UCSD-AML1 (cell line): ENCODE measurements at regions not wholly inside any gene's neighbourhood (a gene's known extent, or its start where the extent isn't known, plus 50 kb on each side); places are given as distances from the start of the nearest gene placed in this dataset.

Experiments used
- DNase-seq: peaks from one replicate; lab custom pipeline; 2025; ENCODE audit not compliant: unreplicated experiment; lab: John Stamatoyannopoulos, UW

DNA sequence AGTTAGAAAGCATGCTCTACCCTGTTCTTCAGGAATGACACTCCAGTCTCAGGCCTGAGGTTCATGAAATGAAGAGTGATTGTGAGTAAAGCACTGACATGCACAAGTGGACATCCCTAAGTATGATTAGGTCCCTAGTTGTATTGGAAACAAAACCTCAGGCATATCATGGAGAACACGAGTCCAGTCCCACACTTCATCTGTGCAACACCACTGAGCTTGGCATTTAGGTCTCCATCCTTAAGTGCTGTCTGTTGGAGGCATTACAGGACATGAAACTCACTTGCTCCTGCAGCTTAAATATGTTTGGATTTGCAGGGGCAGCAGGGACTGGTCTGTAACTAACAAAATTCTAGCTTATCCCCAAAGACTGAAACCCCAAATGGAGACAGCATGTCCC is 250.3 kb upstream of the KLHL29 start:
- DNase-seq: no peak

DNA sequence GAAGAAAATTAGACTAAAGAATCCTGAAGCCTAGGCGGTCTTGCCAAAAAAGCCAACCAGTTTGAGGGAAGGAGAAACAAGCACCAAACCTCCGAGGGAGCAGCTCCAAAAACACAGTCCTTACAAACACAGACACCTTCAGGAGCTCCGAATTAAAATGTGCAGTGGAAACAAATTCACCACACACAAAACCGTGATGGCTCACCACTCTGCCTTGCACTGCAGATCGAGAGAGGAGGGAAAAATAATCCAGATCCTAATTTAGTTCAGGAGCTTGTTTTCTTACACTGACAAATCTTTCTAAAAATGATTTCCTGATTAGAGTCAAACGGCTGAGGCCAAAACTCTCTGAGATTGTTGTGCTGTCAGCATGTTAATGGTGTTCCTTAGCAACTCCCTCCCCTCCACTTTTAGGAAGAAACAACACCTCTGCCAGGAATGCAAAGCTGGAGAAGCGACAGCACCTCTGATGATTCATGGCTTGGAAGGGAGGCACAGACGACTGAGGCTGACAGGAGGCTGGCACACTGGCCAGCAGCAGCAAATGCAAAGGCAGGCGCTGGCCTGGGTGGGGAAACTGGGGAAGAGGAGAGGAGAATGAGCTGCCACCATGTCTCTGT is 249.4 kb upstream of the KLHL29 start:
- DNase-seq: no peak

DNA sequence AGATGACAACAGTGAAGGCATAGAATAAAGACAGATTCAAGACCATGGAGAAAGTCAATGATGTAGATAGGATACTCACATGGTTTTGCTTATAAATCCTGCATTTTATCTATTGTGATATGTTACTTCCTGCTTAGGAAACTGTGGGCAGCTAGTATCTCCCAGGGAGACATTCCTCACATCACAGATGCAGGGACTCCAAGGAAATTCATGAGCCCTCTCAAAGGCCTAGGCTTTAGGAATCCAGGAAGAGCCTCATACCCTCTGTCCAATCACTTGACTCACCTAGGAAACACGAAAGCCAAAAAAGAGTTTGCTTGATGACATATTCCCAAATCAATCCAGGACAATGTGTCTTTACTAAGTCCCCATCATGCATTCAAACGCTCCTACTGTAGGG is 247.8 kb upstream of the KLHL29 start:
- DNase-seq: no peak

DNA sequence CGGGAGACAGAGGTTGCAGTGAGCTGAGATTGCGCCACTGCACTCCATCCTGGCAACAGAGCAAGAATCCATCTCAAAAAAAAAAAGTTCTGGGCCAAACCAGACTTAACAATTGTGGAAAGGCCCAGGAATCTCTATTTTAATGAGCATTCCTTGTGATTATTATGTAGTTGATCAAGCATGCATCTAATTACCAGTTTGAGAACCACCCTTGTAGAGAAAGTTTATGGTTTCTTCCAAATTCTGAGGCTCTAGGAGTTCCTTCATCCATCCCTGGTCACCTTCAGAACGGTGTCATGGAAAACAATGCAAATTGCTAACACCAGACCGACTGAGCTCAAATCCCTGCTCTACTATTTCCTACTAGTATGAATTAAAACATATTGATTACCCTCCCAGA is 246.3 kb upstream of the KLHL29 start:
- DNase-seq: no peak

DNA sequence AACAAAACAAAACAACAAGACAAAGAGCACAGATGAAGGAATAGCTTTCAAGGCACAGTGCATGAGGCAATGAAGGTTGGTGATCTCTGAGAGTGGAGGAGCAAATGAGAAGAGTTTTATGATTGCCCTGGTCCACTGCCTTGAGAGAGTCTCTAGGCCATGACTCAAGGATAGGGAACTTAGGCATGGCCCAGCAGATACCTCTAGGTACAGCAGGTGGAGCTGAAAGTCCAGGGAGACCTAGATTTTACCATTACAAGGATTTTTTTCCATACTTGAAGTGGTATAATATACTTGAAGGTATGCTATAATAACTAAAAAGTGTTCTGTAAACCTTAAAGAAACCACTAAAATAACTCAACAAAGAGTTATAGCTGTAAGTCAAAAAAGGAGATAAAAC is 239.5 kb upstream of the KLHL29 start:
- DNase-seq: no peak

DNA sequence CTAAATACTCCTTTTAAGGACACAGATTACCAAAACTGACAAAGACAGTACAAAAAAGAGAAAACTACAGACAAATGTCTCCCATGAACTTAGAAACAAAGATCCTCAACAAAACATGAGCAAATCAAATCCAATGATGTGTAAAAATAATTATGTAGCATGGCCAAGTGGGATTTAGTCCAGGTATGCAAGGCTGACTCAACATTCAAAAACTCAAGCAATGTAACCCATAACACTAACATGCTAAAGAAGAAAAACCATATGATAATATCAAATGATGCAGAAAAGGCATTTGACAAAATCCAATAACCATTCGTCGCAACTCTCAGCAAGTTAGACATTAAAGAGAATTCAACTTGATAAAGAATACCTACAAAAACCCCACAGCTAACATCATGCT is 239.0 kb upstream of the KLHL29 start:
- DNase-seq: no peak

DNA sequence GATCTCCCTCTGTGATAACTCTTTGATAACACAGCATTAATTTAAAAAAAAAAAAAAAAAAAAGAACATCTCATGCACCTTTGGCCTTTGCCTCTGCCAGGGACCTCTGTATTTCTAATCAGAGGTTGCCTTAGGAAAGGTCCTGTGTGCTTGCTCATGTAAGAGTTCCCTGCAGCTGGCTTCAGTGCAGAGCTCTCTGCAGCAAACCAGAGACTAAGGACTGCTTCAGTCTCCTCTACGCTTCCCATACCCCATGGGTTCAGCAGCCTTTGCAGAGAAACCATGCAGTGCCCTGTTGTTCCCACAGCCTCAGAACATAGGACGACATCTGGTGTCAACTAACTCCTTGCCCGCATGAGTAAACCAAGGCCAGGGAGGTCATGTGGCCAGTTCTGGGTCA is 236.6 kb upstream of the KLHL29 start:
- DNase-seq: no peak

DNA sequence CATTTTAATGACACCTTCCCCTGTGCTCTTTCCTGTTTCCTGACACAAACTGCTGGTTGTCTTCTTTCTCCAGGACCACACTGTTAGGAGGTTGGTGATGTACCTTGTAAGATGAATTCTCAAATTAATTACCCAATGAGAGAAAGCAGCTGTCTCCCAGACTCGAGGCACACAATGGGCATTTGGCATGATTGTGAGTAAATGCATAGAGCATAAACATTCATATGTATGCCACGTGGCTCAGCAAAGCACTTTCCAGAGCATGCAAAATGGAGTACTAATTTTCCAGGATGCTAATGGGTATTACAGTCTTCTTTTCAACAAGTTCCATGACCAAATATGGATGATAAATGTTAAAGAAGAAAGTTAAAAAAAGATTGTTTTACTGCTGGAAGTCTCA is 235.2 kb upstream of the KLHL29 start:
- DNase-seq: no peak

DNA sequence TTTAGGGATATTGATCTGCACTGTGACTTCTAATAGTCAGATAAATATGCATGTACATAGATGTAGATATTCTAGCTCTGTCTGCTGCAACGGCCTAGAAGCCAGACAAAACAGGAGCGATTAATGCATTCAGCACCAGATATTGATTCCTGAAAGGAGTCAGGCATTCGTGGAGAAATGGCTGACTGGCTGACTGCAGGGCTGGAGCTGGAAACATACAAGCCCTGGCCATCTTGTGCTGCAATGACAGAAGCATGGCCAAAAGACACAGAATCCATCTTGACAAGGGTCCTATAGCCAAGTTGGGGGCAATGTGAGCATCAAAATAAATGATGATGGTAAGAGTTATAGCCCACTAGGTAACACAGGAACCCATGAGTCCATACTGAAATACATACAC is 231.5 kb upstream of the KLHL29 start:
- DNase-seq: no peak

DNA sequence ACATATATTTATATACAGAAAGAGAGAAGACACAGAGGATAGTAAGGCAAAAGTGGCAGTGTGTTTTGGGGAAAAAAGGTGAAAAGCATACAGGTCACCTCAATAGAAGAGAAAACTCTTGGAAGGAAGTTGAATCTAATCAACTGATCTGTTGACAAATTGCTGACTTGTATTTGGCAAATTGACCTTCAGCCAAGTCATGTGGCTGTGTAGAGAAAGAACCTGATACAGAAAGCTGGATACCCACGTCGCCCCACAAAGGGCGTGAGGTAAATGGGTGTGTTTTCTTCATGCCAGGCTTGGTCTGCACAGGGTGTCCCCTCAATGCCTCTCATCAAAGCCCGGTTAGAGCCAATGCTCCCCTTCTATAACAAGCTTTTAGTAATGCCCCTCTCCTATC is 230.0 kb upstream of the KLHL29 start:
- no peak for DNase-seq

DNA sequence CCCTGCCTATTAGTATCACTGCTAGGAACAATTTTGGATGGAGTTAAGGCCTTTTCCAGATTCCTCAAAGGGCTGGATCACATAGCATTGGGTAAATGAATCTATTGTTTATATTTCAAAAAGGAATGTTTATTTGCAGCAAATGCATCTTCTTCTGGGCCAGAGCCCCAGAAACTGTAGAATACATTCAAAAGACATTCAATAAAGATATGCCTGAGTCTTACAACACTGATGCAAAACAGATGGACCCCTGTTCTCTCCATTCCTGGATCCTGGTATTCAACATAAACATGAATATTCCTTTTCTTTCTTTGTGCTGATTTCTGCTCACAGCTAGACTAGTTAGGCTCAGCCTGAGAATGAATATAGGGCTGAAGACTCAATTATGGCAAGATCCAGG is 227.2 kb upstream of the KLHL29 start:
- DNase-seq: no peak

DNA sequence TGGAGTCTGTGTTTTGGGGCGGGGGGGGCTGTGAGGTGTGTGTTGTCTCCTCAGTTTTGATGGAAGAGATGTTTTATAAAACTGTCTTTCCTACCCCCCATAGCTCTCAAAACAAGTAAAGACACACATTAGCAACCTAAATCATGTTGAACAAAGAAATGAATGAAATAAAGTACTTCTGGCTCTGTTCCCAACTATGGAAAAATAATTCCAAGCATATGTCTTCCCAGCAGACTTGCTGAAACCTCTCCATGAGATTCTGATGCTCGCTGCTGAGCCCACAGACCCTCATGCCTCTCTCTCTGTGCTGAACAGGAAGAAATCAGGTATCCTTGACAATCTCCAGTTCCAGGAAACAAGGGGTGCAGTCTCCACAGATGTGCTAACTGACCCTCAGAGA is 226.7 kb upstream of the KLHL29 start:
- no peak for DNase-seq

DNA sequence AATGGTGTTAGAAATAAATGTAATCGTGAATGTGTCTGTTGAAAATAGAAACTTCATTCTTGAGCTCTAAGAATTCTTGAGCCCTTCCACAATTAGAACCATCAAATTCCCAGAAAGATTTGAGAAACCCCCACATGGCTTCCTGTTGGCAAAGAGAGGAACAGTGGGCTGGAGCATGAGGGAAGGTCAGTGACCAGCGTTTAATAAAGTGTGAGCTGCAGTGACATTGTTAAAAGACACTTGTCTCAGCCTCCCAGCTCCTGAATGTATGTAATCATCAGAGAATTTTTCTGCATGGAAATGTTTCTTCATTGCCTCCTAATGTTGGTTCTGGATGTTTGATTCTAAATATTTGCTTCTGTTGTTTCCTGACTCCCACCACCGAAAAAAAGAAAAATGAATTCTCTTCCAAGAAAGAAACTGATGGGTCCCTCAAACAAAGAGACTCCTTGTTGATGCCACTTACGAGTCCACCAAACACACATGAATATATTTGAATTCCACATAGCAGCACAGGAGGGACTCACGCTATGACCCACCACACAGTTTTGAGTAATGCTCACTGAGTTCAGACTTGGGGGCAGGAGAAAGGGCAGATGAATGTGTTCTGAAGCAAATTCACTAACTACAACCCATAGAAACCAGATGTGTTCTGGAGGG is 225.1 kb upstream of the KLHL29 start:
- no peak for DNase-seq

DNA sequence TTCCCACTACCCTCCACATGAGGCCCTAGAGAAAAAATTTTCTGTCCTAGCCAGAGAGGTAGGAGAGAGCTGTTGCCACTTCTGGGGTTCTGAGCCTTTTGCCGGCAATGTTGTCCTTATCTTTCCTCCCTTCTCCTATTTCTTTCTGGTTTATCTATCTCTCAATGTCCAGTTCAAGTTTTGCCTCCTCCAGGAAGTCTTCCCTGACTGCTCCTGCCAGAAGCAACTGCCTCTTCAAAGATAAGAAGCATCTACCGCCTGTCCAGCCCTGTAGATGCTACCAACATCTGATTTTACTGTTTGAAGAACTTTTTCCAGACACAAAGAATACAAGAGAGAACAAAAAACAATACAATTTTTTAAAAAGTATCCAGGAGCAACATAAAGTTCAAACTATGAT is 220.8 kb upstream of the KLHL29 start:
- no peak for DNase-seq

DNA sequence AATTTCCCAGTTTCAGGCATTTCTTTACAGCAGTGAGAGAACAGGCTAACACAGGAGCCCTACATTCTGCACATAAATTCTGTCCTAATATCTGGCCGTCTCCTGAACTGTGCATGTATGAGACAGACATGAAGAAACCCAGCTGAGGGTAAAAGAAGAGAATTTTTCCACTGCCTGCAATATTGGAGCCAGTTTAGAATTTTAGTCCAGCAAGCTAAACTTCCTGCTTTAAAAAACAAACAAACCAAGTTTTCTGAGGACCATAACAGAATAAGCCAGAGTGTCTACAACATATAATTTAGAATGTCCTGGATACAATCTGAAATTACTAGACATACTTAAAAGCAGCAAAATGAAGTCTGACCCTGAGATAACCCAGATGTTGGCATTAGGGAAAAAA is 215.1 kb upstream of the KLHL29 start:
- no peak for DNase-seq

DNA sequence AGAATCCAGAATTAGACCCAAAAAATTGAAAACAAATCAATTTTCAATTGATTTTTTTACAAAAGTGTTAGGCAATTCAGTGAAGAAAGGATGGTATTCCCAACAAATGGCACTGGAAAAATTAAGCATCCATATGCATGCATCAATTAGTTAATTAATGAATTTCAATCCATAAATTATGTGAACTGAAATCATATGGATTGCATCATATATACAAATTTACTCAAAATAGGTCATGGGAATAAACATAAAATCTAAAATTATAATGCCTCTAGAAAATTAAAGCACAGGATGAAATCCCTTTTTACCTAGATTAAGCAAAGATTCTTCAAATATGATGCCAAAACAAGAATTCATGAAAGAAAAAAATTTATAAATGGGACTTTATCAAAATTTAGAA is 213.9 kb upstream of the KLHL29 start:
- no peak for DNase-seq

DNA sequence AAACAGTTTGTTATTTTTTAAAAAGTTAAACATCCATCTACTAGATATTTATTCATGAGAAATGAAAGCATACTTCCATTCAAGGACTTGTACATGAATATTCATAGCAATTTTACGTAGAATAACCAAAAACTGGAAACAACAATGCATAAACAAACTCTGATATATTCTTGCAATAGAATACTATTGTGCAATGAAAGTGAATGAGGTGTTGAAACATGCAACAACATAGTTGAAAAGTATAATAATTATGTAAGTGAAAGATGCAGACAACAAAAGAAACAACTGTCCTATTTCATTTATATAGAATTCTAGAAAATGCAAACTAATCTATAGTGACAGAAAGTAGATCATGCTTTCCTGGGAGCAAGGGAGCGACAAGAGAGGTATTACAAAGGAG is 206.6 kb upstream of the KLHL29 start:
- DNase-seq: no peak

DNA sequence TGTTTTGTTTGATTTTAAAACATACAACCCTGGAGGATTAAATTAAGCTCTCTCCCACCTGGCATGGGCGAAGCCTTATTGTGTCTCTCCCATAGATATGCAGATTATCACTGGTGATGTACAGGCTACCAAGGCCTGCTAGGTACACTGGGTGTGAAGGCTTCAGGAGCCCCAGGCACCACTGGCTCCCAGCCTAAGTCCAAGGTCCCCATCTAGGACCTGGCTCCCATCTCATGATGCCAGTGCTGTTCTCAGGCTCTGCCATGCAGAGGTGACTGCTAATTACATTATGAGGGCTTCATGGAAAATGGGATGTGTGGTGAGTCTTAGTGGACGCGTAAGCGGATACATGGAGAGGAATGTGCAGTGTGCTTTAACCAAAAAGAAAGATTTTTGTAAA is 201.2 kb upstream of the KLHL29 start:
- DNase-seq: no peak

DNA sequence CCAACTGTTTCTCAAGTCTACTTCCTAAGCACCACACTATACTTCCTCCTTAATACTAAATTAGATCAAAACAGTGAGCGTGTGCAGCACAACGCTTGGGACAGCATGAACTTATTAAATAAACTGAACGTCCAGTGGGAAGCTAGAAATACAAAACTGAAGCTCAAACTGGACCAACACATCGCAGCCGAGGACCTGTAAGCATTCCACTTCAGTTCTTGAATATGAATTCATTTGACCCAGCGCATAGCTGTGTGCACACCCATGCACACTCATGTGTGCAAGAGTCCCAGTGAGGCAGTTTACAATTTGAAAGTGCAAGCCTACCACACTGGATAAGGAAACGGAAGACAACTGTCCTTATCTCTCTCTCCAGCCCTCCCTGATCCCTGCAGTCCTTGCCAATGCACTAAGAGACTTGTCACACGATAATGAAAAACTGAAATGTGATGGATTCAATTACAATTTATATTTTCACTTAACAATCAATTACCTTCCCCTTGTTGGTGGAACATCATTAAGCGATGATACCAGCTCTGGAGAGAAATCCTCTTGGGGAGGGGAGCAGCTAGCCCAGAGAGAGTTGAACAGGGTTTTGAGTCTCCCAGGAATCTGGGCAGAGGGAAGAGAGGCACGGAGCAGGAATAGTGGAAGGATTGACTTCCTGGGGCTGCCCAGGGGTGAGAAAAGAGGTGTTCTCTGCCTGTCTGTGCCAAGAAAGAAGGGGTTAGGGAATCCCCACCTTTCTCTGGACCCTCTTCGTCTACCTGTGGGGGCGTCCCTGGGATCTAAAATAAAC is 186.5 kb upstream of the KLHL29 start:
- peak; percentile 13 for DNase-seq

DNA sequence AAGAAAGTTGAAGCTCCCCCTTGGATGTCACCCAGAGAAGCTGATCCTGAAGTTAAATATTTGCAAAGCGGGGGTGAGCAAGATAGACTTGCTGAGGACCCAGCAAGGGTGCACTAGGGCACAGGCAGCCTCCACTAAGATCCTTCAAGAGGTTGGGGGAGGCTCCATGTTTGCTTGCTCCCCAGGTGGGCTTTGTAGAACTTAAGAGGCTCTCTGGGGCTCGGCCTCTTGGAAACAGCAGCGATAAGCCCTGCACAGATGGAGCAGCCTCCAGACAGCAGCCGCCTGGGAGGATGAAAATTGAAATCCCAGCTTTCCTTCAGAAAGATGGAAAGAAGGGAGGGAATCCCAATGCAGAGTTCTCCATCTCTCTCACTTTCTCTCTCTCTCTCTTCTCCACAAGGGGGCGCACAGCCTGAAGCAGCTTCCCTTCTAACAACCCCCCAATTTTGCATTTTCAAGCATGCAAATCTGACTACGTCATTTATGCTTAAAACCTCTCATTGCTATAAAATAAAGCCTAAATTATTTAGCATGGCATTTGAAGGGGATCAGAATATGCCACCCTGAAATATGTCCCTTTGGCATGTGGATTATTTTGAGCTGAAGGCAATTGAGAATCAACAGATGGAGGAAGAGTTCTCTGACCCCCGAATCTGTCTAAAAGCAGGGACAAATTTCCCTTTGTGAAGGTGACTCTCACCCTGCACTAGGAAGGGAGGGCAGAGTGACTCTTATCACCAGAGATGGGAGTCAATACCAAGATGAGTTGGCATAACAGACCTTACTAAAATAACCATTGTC is 185.7 kb upstream of the KLHL29 start:
- no peak for DNase-seq

DNA sequence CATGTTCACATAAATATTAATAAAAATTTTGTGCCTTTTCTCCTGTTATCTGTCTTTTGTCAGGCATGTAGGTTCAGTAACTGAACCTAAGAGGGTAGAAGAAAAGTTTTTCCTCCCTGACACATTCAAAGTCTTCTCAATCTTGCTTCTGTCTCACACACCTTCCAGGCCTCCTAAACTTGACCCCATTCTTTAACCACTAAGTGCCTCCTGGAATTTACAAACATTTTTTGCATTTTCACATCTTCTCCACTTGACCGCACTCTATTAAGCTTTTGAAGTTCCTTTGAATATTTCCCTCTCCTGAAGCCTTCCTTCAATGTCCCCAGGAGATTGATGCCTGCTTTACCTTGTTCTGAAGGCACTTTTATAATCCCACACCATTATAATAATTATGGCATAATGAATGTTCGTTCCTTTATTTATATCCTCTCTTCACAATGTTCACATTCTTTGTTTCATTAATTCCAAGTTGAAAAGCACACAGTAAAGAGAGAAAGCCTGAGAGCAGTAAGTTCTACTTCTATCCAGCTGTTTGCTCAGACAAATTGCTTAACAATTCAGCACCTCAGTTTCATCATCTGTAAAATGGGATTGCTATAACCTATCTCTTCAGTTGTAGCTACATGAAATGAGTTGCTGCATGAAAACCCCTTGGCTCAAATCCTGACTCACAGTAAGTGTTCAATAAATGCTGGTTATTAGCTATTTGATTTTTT is 184.8 kb upstream of the KLHL29 start:
- DNase-seq: no peak
